Thyroid gland (tissue), 4 donors: ENCODE measurements at regions not wholly inside any gene's neighbourhood (a gene's known extent, or its start where the extent isn't known, plus 50 kb on each side); places are given as distances from the start of the nearest gene placed in this dataset.
"Not testable (repeated sequence)": the region's sequence is repeated elsewhere in the genome, so short reads cannot be mapped to it uniquely, and the experiment has no call there.

ENCODE experiments used
- CTCF ChIP-seq, 6 experiments: fragments of 200-600 bp in 3 of 6; fragments of 450-650 bp in 3 of 6; sonication (generic) in 3 of 6; IDR thresholded peaks; one replicate each; pipeline ENCODE4 v1.5.1; 2016 to 2019; ENCODE audit warnings: antibody characterized with exemption in 6 of 6, mild to moderate bottlenecking in 2 of 6, inconsistent platforms in 1 of 6, moderate library complexity in 1 of 6
- POLR2A ChIP-seq, 2 donors: fragments of 450-650 bp; IDR thresholded peaks; one replicate each; pipeline ENCODE4 v1.6.1; 2017; ENCODE audit warnings: antibody characterized with exemption in 2 of 2, mild to moderate bottlenecking in 2 of 2, moderate library complexity in 1 of 2

- not testable (repeated sequence) for TF ChIP-seq CTCF, POLR2A (IDR thresholded peaks at IDR 0.05)
Observed at GRCh38 chrX:3470211-3470679, 123.8 kb upstream of the MXRA5 start.
